Mucosa of rectum (tissue), 2 donors: ENCODE measurements at regions not wholly inside any gene's neighbourhood (a gene's known extent, or its start where the extent isn't known, plus 50 kb on each side); places are given as distances from the start of the nearest gene placed in this dataset.
A peak's percentile ranks its signal among the peaks of the same experiment; 100 is the strongest.
"Not testable (repeated sequence)": the region's sequence is repeated elsewhere in the genome, so short reads cannot be mapped to it uniquely, and the experiment has no call there.

Experiments
- H3K27ac ChIP-seq, 2 donors: one replicate each; pipeline ENCODE4 v1.7.0; 2013; ENCODE audit warnings: inconsistent platforms in 2 of 2, low read depth in 2 of 2, low read length in 2 of 2
- H3K27me3 ChIP-seq, 2 donors: one replicate each; pipeline ENCODE4 v1.7.0; 2013; ENCODE audit warnings: low read length in 2 of 2; ENCODE audit not compliant: control insufficient read depth in 2 of 2, insufficient read depth in 2 of 2
- H3K36me3 ChIP-seq, 2 donors: one replicate each; pipeline ENCODE4 v1.7.0; 2013; ENCODE audit warnings: low read length in 2 of 2; ENCODE audit not compliant: control insufficient read depth in 2 of 2, insufficient read depth in 2 of 2
- H3K4me1 ChIP-seq, 2 donors: one replicate each; pipeline ENCODE4 v1.7.0; 2013; ENCODE audit warnings: low read length in 2 of 2, mild to moderate bottlenecking in 1 of 2; ENCODE audit not compliant: control insufficient read depth in 2 of 2, insufficient read depth in 2 of 2
- H3K4me3 ChIP-seq, 2 donors: one replicate each; pipeline ENCODE4 v1.7.0; 2013; ENCODE audit warnings: low read length in 2 of 2
- H3K9ac ChIP-seq, 2 donors: one replicate each; pipeline ENCODE4 v1.7.0; 2013; ENCODE audit warnings: low read length in 2 of 2, low read depth in 1 of 2, mild to moderate bottlenecking in 1 of 2
- H3K9me3 ChIP-seq, 2 donors: one replicate each; pipeline ENCODE4 v1.7.0; 2013; ENCODE audit warnings: low read length in 2 of 2; ENCODE audit not compliant: control insufficient read depth in 2 of 2
- donor health status: healthy.
- donor health status: Normal muscosa, but diverticular disease.

DNA sequence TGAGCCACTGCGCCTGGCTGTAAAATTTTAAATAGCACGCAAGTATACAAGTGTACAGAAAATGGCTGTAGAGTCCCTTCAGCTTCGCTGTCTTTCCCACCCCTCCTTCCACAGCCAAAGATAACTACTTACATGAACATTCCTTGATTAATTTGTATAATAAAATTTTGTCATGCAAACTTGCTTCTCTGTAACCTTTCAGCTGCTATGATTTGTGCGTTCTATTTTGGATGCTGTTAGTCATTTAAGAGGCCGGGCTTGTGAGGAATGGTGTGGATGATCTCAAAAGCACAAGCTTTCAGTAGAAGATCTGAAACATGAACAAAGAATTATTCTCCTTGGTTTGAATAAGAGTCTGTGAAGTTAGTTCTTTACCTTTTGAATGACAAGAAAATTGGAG, 115.0 kb upstream of the TLE1 start:
- H3K9ac ChIP-seq, result no peak overlapping the region
- no peaks in the 10 kb centered on the region for H3K4me1 ChIP-seq
- H3K9me3 ChIP-seq, result no peaks in the 10 kb centered on the region
- no peak overlapping the region for H3K4me3 ChIP-seq
- no peaks in the 10 kb centered on the region for H3K36me3 ChIP-seq
- no peaks in the 10 kb centered on the region for H3K27me3 ChIP-seq
- H3K27ac ChIP-seq, result no peak overlapping the region

DNA sequence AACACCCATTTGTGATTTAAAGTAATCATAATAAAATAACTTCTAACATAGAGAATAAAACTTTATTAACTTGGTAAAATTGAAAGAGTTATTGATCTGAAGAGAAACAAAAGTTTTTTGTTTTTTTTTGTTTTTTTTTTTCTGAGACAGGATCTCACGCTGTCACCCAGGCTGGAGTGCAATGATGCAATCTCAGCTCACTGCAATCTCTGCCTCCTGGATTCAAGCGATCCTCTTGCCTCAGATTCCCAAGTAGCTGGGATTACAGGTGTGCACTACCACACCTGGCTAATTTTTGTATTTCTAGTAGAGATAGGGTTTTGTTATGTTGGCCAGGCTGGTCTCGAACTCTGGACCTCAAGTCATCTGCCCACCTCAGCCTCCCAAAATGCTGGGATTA, 116.5 kb upstream of the SPATA31D4 start:
- not testable (repeated sequence) for H3K36me3 ChIP-seq, H3K27ac ChIP-seq, H3K9ac ChIP-seq, H3K4me1 ChIP-seq, H3K27me3 ChIP-seq, H3K4me3 ChIP-seq, H3K9me3 ChIP-seq

DNA sequence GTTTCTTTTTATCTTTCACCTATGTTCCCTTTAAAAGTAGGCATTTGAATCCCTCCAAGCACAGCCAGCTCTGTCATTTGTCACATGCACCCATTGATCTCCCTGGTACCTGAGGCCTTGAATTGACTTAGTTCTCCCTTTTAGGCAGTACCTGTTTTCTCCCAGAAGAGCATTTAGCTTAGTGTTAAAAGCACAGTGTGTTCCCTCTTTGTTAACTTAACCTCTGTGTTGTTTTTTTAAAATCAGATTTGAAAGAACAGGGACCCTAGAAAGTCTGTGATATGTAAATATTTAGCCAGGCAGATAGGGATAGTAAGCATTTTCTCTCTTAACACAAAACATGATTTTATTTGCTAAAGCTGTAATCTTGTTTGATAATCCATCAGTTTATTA, 113.8 kb upstream of the SPATA31D4 start:
- no peak overlapping the region for H3K4me3 ChIP-seq
- no peak overlapping the region for H3K27ac ChIP-seq
- no peaks in the 10 kb centered on the region for H3K27me3 ChIP-seq
- no peaks in the 10 kb centered on the region for H3K9me3 ChIP-seq
- H3K36me3 ChIP-seq, result no peaks in the 10 kb centered on the region
- H3K4me1 ChIP-seq, result no peaks in the 10 kb centered on the region
- H3K9ac ChIP-seq, result no peak overlapping the region

DNA sequence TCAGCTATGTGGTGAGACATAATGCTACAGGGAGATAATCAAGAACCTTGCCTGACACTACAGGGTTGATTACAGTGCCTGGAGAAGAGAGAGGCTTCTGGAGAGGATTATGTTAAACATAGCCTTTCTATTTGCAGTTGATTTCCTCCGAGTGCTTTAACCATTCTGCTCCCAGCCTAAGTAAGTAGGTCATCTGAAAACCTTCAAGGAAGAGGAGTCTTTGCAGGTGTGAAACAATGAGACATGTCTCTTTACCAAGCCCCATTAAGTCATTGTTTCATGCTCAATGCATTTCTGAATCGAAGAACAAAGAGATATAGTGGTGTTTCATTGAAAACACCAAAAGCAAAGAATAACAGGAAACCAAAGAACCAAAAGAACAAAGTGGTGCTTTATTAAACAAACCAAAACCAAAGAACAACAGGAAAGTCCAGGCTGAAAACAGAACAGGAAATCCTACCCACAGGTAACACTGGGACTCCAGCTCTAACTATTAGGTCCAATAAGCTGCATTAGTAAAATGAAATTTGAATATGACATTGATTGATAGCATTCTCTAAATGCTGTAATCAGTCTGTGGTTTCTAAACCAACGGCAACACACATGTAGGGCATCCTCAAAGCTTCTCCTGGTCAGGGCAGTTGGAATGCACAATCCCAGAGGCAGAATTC, 113.3 kb upstream of the SPATA31D4 start:
- Histone ChIP-seq H3K4me3 (no peak overlapping the region), H3K36me3 (no peaks in the 10 kb centered on the region), H3K27me3 (no peaks in the 10 kb centered on the region), H3K9me3 (no peaks in the 10 kb centered on the region), H3K4me1 (no peaks in the 10 kb centered on the region), H3K9ac (no peak overlapping the region), H3K27ac (no peak overlapping the region)

DNA sequence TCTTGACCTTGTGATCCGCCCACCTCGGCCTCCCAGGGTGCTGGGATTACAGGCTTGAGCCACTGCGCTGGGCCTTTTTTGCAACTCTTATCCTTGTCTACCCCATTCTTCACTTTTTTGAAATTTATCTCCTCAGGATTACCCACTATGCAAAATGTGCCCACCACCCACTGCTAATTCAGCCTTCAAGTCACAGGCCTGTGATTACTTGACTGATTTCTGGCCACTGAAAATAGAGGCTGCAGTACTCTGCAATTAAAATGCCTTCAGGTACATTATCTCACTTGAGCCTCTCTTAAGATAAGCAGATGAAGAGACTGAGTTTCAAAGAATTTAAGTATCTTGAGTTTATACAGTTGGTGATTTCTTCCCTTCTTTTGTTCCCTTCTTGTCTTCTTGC, 112.4 kb upstream of the SPATA31D4 start:
- Histone ChIP-seq H3K27me3 (no peaks in the 10 kb centered on the region), H3K9ac (no peak overlapping the region)

DNA sequence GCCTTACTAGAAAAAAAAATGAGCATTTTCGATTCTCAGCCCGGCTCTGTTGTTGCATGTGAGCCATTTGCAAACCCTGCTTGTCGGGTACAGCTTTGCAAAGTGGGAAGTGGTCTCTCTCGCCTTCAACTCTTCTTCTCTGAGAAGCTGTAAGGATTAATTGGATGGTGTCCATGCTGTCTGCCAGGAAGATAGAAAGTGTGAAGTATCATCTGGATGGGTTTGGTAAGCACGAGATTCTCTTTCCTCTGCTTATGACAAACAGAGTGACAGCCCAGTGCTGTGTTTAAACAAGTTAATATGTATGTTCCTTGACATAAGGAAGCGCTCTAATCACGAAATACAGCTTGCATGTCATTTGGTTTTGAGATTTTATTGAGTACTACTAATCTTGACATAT, 109.1 kb upstream of the SPATA31D4 start:
- Histone ChIP-seq H3K27ac (no peak overlapping the region), H3K27me3 (no peaks in the 10 kb centered on the region), H3K9me3 (no peaks in the 10 kb centered on the region), H3K9ac (no peak overlapping the region), H3K4me1 (no peaks in the 10 kb centered on the region), H3K36me3 (no peaks in the 10 kb centered on the region), H3K4me3 (no peak overlapping the region)

More for the DNA sequence above, 112.4 kb upstream of the SPATA31D4 start:
- no peaks in the 10 kb centered on the region for H3K9me3 ChIP-seq
- H3K36me3 ChIP-seq, result no peaks in the 10 kb centered on the region
- H3K27ac ChIP-seq, result no peak overlapping the region
- H3K4me1 ChIP-seq, result no peaks in the 10 kb centered on the region
- no peak overlapping the region for H3K4me3 ChIP-seq

DNA sequence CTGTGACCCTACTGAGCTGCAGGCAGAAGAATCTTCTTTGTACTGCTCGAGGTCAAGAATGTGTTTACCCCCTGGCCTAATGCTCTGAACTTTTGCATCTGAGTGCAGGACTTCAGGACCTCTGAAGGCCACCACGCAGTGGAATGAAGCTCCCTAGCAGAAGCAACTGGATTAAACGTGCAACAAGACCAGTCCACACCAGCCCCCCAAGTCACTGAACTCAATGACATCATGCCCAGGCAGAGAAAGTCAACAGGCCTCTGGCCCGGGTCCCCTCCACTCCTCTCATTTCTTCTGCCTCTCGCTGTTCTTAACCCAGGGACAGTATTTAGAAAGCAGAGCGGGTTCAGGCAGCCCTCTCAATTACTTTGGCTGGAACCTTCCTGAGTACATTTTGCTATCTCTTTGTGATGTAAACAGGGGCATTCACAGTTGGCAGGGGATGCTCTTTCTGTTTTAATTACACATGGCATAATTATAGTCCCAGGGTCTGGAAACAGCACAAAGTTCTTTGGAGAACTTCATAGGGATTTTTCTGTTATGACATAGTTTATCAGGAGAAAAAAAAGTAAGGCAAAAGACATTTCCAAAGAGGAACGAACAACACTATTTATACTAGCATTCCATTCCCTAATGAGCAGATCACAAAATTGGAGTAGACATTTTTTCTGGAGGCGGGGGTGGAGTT, 108.2 kb upstream of the SPATA31D4 start:
- no peaks in the 10 kb centered on the region for H3K9me3 ChIP-seq
- no peaks in the 10 kb centered on the region for H3K36me3 ChIP-seq
- no peak overlapping the region for H3K4me3 ChIP-seq
- H3K27me3 ChIP-seq, result no peaks in the 10 kb centered on the region
- no peaks in the 10 kb centered on the region for H3K4me1 ChIP-seq
- H3K27ac ChIP-seq, result peak overlapping the region in 1 of 2 donors; percentile 11
- no peak overlapping the region for H3K9ac ChIP-seq

DNA sequence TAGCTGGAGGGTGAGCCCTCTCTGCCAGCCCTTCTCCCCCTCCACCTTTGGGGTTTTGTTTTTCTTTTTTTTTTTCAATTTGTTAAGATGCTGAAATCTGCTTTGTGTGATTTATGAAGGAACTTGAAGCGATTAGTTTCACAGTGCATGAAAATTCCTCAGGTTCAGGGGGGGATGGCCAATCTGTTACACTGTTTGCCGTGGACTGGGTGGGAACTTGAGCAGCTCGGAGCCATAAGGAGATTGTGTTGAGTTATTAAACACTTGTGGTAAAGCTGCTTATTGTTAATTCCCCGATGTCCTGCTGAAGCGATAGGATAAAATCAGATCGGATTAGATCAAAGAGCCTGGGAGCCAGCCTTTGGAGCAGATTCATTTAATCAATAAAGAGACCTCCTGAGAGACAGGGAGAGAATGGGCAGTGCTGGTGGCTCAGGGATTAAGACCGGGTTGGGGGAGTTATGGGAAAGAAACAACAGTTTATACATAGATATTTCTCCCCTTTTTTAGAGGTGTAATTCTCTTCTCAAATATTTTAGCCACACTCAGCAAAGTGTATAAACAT, 105.8 kb upstream of the SPATA31D4 start:
- Histone ChIP-seq H3K27me3 (no peaks in the 10 kb centered on the region), H3K9me3 (no peaks in the 10 kb centered on the region), H3K36me3 (no peaks in the 10 kb centered on the region), H3K27ac (no peak overlapping the region), H3K9ac (no peak overlapping the region), H3K4me3 (no peak overlapping the region), H3K4me1 (no peaks in the 10 kb centered on the region)

DNA sequence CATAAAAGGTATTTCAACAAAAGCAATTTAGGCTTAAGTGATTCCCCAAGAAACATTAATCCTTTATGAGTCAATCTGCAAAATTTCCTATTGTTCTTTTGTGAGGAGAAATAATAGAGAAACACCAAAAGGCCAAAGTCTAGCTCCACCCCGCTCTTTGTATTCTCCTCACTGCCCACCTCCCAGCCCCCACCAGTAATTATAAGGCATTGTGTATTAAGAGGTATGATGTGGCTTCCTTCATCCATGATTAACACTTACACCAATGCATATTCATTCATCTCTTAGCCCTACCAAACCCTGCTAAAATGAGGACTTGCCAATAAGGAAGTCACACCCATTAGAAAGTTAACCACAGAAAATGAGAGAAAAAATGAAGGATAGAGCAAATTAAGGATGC, 105.3 kb upstream of the SPATA31D4 start:
- Histone ChIP-seq H3K27me3 (no peaks in the 10 kb centered on the region), H3K4me1 (no peaks in the 10 kb centered on the region), H3K9me3 (no peaks in the 10 kb centered on the region), H3K36me3 (no peaks in the 10 kb centered on the region), H3K9ac (no peak overlapping the region), H3K27ac (no peak overlapping the region), H3K4me3 (no peak overlapping the region)

DNA sequence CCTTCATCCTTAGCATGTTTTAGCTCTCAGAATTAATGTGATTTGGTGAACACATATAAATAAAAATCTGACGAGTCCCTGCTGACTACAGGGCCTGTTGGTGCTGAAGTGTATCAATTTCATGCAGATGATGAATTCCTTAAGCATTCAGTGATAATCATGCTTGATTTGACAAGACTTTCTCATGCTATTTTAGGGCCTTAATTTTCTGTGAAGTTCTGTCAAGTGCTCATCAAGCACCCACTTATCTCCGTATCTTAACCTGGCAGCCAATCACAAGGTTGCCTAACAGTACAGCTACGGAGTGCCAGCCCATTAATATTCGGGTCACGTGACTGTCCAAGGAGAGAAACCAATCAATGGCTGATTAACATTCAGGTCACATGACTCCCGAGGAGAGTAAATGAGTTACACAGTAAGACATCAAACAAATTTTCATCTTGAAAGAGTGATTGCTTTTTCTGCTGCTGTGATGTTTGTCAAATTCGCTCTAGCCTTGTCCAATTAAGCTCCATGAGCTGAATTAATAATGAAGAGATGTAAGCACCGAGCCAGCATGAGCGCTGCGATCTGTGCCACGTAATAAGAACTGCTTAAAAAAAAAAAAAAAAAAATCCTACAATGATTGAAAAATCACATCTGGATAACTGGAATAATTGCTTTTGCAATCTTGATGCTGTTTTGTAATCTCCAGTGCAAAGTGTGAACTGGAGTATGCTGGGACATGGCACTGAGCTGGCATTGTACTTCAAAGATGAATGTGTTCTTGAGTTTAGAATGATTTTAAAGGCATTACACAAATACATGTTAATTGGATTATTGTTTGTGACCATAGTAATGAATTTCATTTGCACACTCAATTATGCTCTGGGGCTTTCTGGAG, 104.3 kb upstream of the SPATA31D4 start:
- H3K36me3 ChIP-seq, result no peaks in the 10 kb centered on the region
- no peak overlapping the region for H3K27ac ChIP-seq
- H3K4me3 ChIP-seq, result no peak overlapping the region

More for the DNA sequence above, 104.3 kb upstream of the SPATA31D4 start:
- no peak overlapping the region for H3K9ac ChIP-seq
- no peaks in the 10 kb centered on the region for H3K27me3 ChIP-seq
- no peaks in the 10 kb centered on the region for H3K9me3 ChIP-seq
- no peaks in the 10 kb centered on the region for H3K4me1 ChIP-seq
